GM23338 (cell line): ENCODE measurements at regions not wholly inside any gene's neighbourhood (a gene's known extent, or its start where the extent isn't known, plus 50 kb on each side); places are given as distances from the start of the nearest gene placed in this dataset.

Experiments
- ATAC-seq: fragments of 200-7000 bp; cut with Tn5 transposase; 3 replicates; pipeline ENCODE4 v1.9.1; 2020
- DNase-seq: peaks from one replicate; pipeline ENCODE4 v3.0.0-alpha.2; 2015; ENCODE audit warnings: low spot score
- H2AFZ ChIP-seq: fragments of 200-600 bp; sonication (generic); 2 replicates; pipeline ENCODE4 v1.8.0; 2016; ENCODE audit warnings: antibody characterized with exemption, mild to moderate bottlenecking, moderate library complexity
- H3F3A ChIP-seq: fragments of 200-600 bp; sonication (generic); replicated peaks from 2 replicates; pipeline ENCODE4 v1.8.0; 2017; ENCODE audit warnings: antibody characterized with exemption, mixed run types, low read depth
- H3K27ac ChIP-seq: fragments of 200-600 bp; sonication (generic); 2 replicates; pipeline ENCODE4 v1.6.1; 2016; ENCODE audit warnings: low read depth
- H3K27me3 ChIP-seq: fragments of 200-600 bp; sonication (generic); 2 replicates; pipeline ENCODE4 v1.8.0; 2016; ENCODE audit warnings: mild to moderate bottlenecking, mixed run types, moderate library complexity; ENCODE audit not compliant: insufficient read depth
- H3K36me3 ChIP-seq: fragments of 200-600 bp; sonication (generic); 2 replicates; pipeline ENCODE4 v1.8.0; 2016; ENCODE audit warnings: mild to moderate bottlenecking; ENCODE audit not compliant: insufficient read depth
- H3K4me1 ChIP-seq: fragments of 200-600 bp; sonication (generic); 2 replicates; pipeline ENCODE4 v1.8.0; 2016; ENCODE audit warnings: mild to moderate bottlenecking, moderate library complexity; ENCODE audit not compliant: insufficient read depth
- H3K4me2 ChIP-seq: fragments of 200-600 bp; sonication (generic); 2 replicates; pipeline ENCODE4 v1.7.1; 2017; ENCODE audit warnings: mixed run types
- H3K4me3 ChIP-seq: fragments of 200-600 bp; sonication (generic); 2 replicates; pipeline ENCODE4 v1.6.1; 2016; ENCODE audit warnings: mixed run types
- H3K79me2 ChIP-seq: fragments of 200-600 bp; sonication (generic); replicated peaks from 2 replicates; pipeline ENCODE4 v1.8.0; 2017; ENCODE audit warnings: mild to moderate bottlenecking; ENCODE audit not compliant: insufficient read depth
- H3K9me2 ChIP-seq: fragments of 200-600 bp; sonication (generic); 2 replicates; pipeline ENCODE4 v1.8.0; 2017; ENCODE audit not compliant: insufficient read depth
- H4K20me1 ChIP-seq: fragments of 200-600 bp; sonication (generic); replicated peaks from 2 replicates; pipeline ENCODE4 v1.8.0; 2017; ENCODE audit warnings: mild to moderate bottlenecking; ENCODE audit not compliant: insufficient read depth
- H3K27ac Mint-ChIP-seq: 2 replicates; pipeline ENCODE4 v1.8.0; 2020; ENCODE audit warnings: inconsistent platforms, mild to moderate bottlenecking, moderate library complexity, mixed read lengths
- H3K27me3 Mint-ChIP-seq: 3 replicates; pipeline ENCODE4 v1.8.0; 2022; ENCODE audit warnings: low read depth, mild to moderate bottlenecking, moderate library complexity, mixed read lengths, inconsistent platforms; ENCODE audit not compliant: insufficient read depth, poor library complexity
- H3K36me3 Mint-ChIP-seq: 3 replicates; pipeline ENCODE4 v1.8.0; 2021; ENCODE audit warnings: low read depth, mild to moderate bottlenecking, inconsistent platforms, moderate library complexity, mixed read lengths
- H3K4me1 Mint-ChIP-seq: 3 replicates; pipeline ENCODE4 v1.8.0; 2020; ENCODE audit warnings: mild to moderate bottlenecking, inconsistent platforms, mixed read lengths
- H3K4me3 Mint-ChIP-seq: 3 replicates; pipeline ENCODE4 v1.8.0; 2021; ENCODE audit warnings: moderate library complexity, mild to moderate bottlenecking, inconsistent platforms, mixed read lengths
- H3K9me3 Mint-ChIP-seq: 3 replicates; pipeline ENCODE4 v1.8.0; 2020; ENCODE audit warnings: moderate library complexity, mild to moderate bottlenecking, inconsistent platforms, mixed read lengths
- EZH2phosphoT487 ChIP-seq: fragments of 200-600 bp; sonication (generic); IDR thresholded peaks from one replicate; pipeline ENCODE4 v1.8.1; 2018; ENCODE audit warnings: antibody characterized with exemption; ENCODE audit not compliant: unreplicated experiment
- NANOG ChIP-seq: IDR thresholded peaks from 2 replicates; pipeline ENCODE4 v1.6.1; 2016; ENCODE audit warnings: antibody characterized with exemption, borderline replicate concordance
- REST ChIP-seq: IDR thresholded peaks from one replicate; pipeline ENCODE4 v1.6.1; 2018; ENCODE audit warnings: antibody characterized with exemption; ENCODE audit not compliant: unreplicated experiment
- ZNF114 ChIP-seq: fragments of 250-450 bp; sonication (Bioruptor Pico); IDR thresholded peaks from 2 replicates; pipeline ENCODE4 v1.5.0; 2020; ENCODE audit warnings: mild to moderate bottlenecking, moderate library complexity
- ZNF331 ChIP-seq: fragments of 250-450 bp; sonication (Bioruptor Pico); IDR thresholded peaks from 2 replicates; pipeline ENCODE4 v1.5.0; 2020; ENCODE audit warnings: low read depth, mild to moderate bottlenecking, moderate library complexity
- ZNF462 ChIP-seq: fragments of 250-450 bp; sonication (Bioruptor Pico); IDR thresholded peaks from 2 replicates; pipeline ENCODE4 v1.5.0; 2020; ENCODE audit warnings: mild to moderate bottlenecking, moderate library complexity

DNA sequence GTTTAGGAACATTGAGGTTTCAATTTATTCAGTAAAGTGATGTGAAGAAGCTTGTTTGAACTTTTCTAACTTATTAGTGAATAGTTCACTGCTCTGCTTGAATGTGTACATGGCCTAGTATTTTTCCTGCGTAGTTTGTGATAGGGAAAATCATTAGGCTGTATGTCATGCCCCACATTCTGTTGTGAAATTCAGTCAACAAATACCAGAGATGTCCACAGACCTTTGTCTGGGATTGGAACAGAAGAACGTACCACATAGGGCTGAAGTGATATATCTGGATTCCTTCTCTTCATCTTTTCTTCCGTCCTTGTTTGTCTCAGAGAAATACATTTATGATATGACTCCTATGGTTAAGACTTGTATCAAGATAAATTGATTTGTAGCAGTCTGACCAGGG is 88.8 kb upstream of the PLS3 start (continued):
- TF ChIP-seq ZNF462 (no peak), NANOG (no peak), ZNF114 (CRISPR knock-in tag) (no peak), EZH2phosphoT487 (no peak)

DNA sequence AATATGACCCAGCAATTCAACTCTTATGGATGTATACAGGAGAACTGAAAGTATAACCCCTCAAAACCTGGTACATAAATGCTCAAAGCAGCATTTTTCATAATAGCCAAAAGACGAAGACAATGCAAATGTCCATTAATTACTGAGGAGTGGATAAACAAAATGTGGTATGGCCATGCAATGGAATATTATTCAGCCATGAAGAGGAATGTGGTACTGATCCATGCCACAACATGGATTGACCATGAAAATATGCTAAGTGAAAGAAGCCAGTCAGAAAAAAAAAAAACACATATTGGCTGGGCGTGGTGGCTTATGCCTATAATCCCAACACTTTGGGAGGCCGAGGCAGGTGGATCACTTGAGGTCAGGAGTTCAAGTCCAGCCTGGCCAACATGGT is 74.5 kb upstream of the PLS3 start:
- no peak for ATAC-seq
- H3K27me3 Mint-ChIP-seq = no peaks in the 10 kb centered on the region
- H3K4me1 ChIP-seq = no peaks in the 10 kb centered on the region
- H3K4me2 ChIP-seq = no peak overlapping the region
- H3F3A ChIP-seq = no peaks in the 10 kb centered on the region
- H4K20me1 ChIP-seq = no peaks in the 10 kb centered on the region
- no peak overlapping the region for H2AFZ ChIP-seq
- H3K27me3 ChIP-seq = no peaks in the 10 kb centered on the region
- no peaks in the 10 kb centered on the region for H3K79me2 ChIP-seq
- no peak for DNase-seq
- H3K9me3 Mint-ChIP-seq = peaks cover 3% of the 10 kb centered on the region; the same call in 1 of the 3 replicates
- no peaks in the 10 kb centered on the region for H3K36me3 Mint-ChIP-seq
- H3K4me1 Mint-ChIP-seq = peaks cover 2% of the 10 kb centered on the region; the same call in 2 of the 3 replicates
- H3K9me2 ChIP-seq = no peaks in the 10 kb centered on the region
- H3K4me3 Mint-ChIP-seq = no peak overlapping the region
- H3K36me3 ChIP-seq = no peaks in the 10 kb centered on the region
- no peak overlapping the region for H3K4me3 ChIP-seq
- H3K27ac Mint-ChIP-seq = no peak overlapping the region
- no peak overlapping the region for H3K27ac ChIP-seq
- TF ChIP-seq ZNF462 (no peak), REST (no peak), ZNF331 (no peak), EZH2phosphoT487 (no peak)
